Esophagus squamous epithelium (tissue), 5 donors: ENCODE measurements at regions not wholly inside any gene's neighbourhood (a gene's known extent, or its start where the extent isn't known, plus 50 kb on each side); places are given as distances from the start of the nearest gene placed in this dataset.
"Not testable (repeated sequence)": the region's sequence is repeated elsewhere in the genome, so short reads cannot be mapped to it uniquely, and the experiment has no call there.

Experiments
- DNase-seq: peaks from one replicate; lab custom pipeline; 2025; lab: John Stamatoyannopoulos, UW
- H3K27ac ChIP-seq, 4 donors: fragments of 200-600 bp; sonication (generic); one replicate each; pipeline ENCODE4 v1.5.1; 2016 to 2019; ENCODE audit warnings: mild to moderate bottlenecking in 1 of 4
- H3K27me3 ChIP-seq, 4 donors: fragments of 200-600 bp; sonication (generic); 1 replicate in 3 of 4; 2 replicates in 1 of 4; pipeline versions ENCODE4 v1.5.1 to v1.6.0; 2017 to 2021; ENCODE audit warnings: antibody characterized with exemption in 1 of 4
- H3K36me3 ChIP-seq, 3 donors: fragments of 200-600 bp; sonication (generic); one replicate each; pipeline ENCODE4 v1.5.1; 2016 to 2019
- H3K4me1 ChIP-seq, 3 donors: fragments of 200-600 bp; sonication (generic); one replicate each; pipeline ENCODE4 v1.5.1; 2017 to 2019
- H3K4me3 ChIP-seq, 4 donors: fragments of 200-600 bp; sonication (generic); 1 replicate in 3 of 4; 2 replicates in 1 of 4; pipeline ENCODE4 v1.5.1; 2016 to 2019; ENCODE audit warnings: mild to moderate bottlenecking in 2 of 4, moderate library complexity in 1 of 4
- H3K9me3 ChIP-seq, 3 donors: fragments of 200-600 bp; sonication (generic); one replicate each; pipeline ENCODE4 v1.5.1; 2016 to 2019
- POLR2A ChIP-seq, 4 donors: fragments of 450-650 bp; IDR thresholded peaks; one replicate each; pipeline ENCODE4 v1.6.1; 2017; ENCODE audit warnings: antibody characterized with exemption in 4 of 4, mild to moderate bottlenecking in 4 of 4, moderate library complexity in 3 of 4
- WGBS, 2 donors: methylation state at CpG; one replicate each; pipeline ENCODE4 v1.1.5; 2018; 5-methylcytosine and 5-hydroxymethylcytosine counted together
- intact Hi-C: fragments of 100-400 bp; cut with DNase I; formaldehyde crosslinking; loops from one replicate; pipeline ENCODE4 v1.15.0; 2022
- TF ChIP-seq, protein P1 (sequence below), 6 experiments: fragments of 450-650 bp in 4 of 6; fragments of 200-600 bp in 2 of 6; sonication (generic) in 2 of 6; IDR thresholded peaks; one replicate each; pipeline ENCODE4 v1.5.1; 2016 to 2019; ENCODE audit warnings: antibody characterized with exemption in 6 of 6, mild to moderate bottlenecking in 4 of 6, moderate library complexity in 4 of 6
- donor health status: DM: yes; HTN: yes; CAD: no.

DNA sequence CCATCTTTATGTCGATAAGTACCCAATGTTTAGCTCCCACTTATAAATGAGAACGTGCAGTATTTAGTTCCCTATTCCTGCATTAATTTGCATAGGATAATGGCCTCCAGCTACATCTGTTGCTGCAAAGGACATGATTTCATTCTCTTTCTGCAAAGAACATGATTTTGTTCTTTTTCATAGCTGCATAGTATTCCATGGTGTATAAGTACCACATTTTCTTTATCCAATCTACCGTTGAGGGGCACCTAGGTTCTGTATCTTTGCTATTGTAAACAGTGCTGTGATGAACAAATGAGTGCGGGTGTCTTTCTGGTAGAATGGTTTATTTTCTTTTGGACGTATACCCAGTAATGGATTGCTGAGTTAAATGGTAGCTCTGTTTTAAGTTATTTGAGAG is 63.0 kb downstream of the HLX start:
- Histone ChIP-seq H3K36me3 (no peaks in the 10 kb centered on the region), H3K27ac (no peak overlapping the region), H3K4me1 (peaks cover 0 to 5% (median 0%) of the 10 kb centered on the region in 3 donors), H3K4me3 (no peak overlapping the region), H3K9me3 (no peaks in the 10 kb centered on the region), H3K27me3 (no peaks in the 10 kb centered on the region)
- TF ChIP-seq POLR2A (IDR thresholded peaks at IDR 0.05): no peak
- TF ChIP-seq, protein P1, sequence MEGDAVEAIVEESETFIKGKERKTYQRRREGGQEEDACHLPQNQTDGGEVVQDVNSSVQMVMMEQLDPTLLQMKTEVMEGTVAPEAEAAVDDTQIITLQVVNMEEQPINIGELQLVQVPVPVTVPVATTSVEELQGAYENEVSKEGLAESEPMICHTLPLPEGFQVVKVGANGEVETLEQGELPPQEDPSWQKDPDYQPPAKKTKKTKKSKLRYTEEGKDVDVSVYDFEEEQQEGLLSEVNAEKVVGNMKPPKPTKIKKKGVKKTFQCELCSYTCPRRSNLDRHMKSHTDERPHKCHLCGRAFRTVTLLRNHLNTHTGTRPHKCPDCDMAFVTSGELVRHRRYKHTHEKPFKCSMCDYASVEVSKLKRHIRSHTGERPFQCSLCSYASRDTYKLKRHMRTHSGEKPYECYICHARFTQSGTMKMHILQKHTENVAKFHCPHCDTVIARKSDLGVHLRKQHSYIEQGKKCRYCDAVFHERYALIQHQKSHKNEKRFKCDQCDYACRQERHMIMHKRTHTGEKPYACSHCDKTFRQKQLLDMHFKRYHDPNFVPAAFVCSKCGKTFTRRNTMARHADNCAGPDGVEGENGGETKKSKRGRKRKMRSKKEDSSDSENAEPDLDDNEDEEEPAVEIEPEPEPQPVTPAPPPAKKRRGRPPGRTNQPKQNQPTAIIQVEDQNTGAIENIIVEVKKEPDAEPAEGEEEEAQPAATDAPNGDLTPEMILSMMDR (IDR thresholded peaks at IDR 0.05): no peak
- no peak for DNase-seq
- intact Hi-C loops: no loop called here
- 87 to 93% methylated on average over 5 of the region's 5 CpGs for WGBS, 2 donors

DNA sequence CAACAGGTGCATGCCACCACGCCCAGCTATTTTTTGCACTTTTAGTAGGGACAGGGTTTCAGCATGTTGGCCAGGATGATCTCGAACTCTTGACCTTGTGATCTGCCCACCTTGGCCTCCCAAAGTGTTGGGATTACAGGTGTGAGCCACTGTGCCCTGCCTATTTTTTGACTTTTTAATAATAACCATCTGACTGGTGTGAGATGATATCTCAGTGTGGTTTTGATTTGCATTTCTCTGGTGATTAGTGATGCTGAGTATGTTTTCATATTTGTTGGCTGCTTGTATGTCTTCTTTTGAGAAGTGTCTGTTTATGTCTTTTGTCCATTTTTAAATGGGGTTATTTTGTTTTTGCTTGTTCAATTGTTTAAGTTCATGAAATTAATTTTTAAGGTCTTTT is 63.7 kb downstream of the HLX start:
- H3K9me3 ChIP-seq, H3K27ac ChIP-seq, intact Hi-C loops, DNase-seq, H3K4me3 ChIP-seq, H3K36me3 ChIP-seq, H3K4me1 ChIP-seq, H3K27me3 ChIP-seq: not testable (repeated sequence)
- 77 to 88% methylated on average over 2 of the region's 2 CpGs for WGBS, 2 donors

DNA sequence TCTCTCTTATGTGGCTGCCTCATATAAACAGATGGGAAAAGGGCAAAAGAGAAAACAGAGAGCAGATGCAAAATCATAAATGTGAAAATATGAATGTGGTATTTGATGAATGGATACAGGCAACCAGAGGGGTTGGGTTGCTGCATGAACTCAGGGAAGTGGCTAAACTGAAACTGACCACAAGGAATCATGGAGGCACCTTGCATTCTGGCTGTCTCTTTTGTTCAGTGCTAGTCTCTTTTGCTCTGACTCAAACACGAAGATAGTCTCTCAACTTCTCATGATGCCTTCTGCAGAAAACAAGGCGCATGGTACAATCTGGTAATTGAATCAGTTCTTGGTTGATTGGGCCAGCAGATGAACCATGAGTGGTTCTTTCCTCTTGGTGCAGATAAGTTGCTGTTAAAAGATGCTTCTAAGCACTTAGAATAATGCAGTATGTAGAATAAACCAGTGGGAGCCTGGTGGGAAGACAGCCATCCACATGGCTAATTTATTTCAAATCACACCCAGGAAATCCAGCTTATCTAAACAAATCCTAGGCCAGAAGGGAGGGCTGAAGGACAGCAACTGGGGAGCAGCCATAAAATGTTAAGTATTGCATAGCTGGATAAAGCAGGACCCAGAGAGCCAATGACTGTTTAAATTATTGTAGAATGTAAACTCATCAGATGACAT is 64.2 kb downstream of the HLX start:
- Histone ChIP-seq H3K27ac (no peak overlapping the region), H3K4me3 (no peak overlapping the region), H3K4me1 (peaks cover 0 to 5% (median 0%) of the 10 kb centered on the region in 3 donors), H3K36me3 (no peaks in the 10 kb centered on the region), H3K27me3 (no peaks in the 10 kb centered on the region), H3K9me3 (no peaks in the 10 kb centered on the region)
- TF ChIP-seq, protein P1 (IDR thresholded peaks at IDR 0.05): no peak
- no peak for TF ChIP-seq POLR2A (IDR thresholded peaks at IDR 0.05)
- 27 to 50% methylated on average over 2 of the region's 2 CpGs for WGBS, 2 donors
- DNase-seq: no peak
- intact Hi-C loops: no loop called here

DNA sequence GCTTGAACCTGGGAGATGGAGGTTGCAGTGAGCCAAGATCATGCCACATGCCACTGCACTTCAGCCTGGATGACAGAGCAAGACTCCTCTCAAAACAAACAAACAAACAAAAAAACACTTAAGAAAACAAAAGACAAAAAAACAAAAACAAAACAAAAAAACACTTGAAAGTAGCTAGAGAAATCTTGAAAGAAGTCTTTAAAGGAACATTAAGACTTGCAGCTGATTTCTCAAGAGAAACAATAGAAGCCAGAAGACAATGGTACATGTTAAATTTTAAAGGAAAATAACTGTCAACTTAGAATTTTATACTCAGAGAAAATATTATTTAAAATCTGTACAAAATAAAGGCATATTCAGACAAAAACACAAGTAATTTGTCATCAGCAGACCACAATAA is 71.3 kb downstream of the HLX start:
- intact Hi-C loops: no loop called here
- Histone ChIP-seq H3K36me3 (no peaks in the 10 kb centered on the region), H3K4me3 (no peak overlapping the region), H3K4me1 (no peaks in the 10 kb centered on the region), H3K27me3 (no peaks in the 10 kb centered on the region), H3K27ac (no peak overlapping the region), H3K9me3 (peaks cover 0 to 12% (median 9%) of the 10 kb centered on the region in 3 donors)
- no peak for TF ChIP-seq POLR2A (IDR thresholded peaks at IDR 0.05)
- TF ChIP-seq, protein P1 (IDR thresholded peaks at IDR 0.05): no peak
- no peak for DNase-seq

GRCh38 chr1:220952961-220953643 is 73.9 kb downstream of the HLX start:
- no peak for DNase-seq
- 7 to 31% methylated on average over 3 of the region's 3 CpGs for WGBS, 2 donors
- TF ChIP-seq, protein P1 (IDR thresholded peaks at IDR 0.05): no peak
- TF ChIP-seq POLR2A (IDR thresholded peaks at IDR 0.05): no peak
- no peaks in the 10 kb centered on the region for H3K4me1 ChIP-seq
- H3K36me3 ChIP-seq: no peaks in the 10 kb centered on the region
- H3K27ac ChIP-seq: no peak overlapping the region
- intact Hi-C loops: no loop called here
- no peaks in the 10 kb centered on the region for H3K27me3 ChIP-seq
- H3K4me3 ChIP-seq: no peak overlapping the region
- peaks cover 0 to 12% (median 9%) of the 10 kb centered on the region in 3 donors for H3K9me3 ChIP-seq
